CD4-positive, alpha-beta memory T cell (primary cell): ENCODE measurements at regions not wholly inside any gene's neighbourhood (a gene's known extent, or its start where the extent isn't known, plus 50 kb on each side); places are given as distances from the start of the nearest gene placed in this dataset.
A peak's percentile ranks its signal among the peaks of the same experiment; 100 is the strongest.

Source experiments
- CTCF ChIA-PET: fragments of 350-600 bp; sonication (Branson Sonifier 250); formaldehyde crosslinking; loops from one replicate; lab custom pipeline; 2021; ENCODE audit warnings: inconsistent platforms; ENCODE audit not compliant: partially characterized antibody; lab: Charles Lee
- POLR2A ChIA-PET: fragments of 350-600 bp; sonication (Branson Sonifier 250); formaldehyde crosslinking; loops from one replicate; lab custom pipeline; 2021; ENCODE audit not compliant: partially characterized antibody; lab: Charles Lee
- DNase-seq, 5 donors: peaks; one replicate each; pipeline versions ENCODE4 v3.0.0 to v3.0.0-alpha.2; 2020 to 2022; ENCODE audit warnings: mixed read lengths in 1 of 5
- H3K27ac ChIP-seq: one replicate; pipeline ENCODE4 v1.7.0; 2013; ENCODE audit warnings: low read depth, low read length
- H3K27me3 ChIP-seq: 2 replicates; pipeline ENCODE4 v1.7.0; 2013; ENCODE audit warnings: mild to moderate bottlenecking, low read length, moderate library complexity; ENCODE audit not compliant: insufficient read depth
- H3K36me3 ChIP-seq: 2 replicates; pipeline ENCODE4 v1.7.0; 2013; ENCODE audit warnings: mild to moderate bottlenecking, low read length, moderate library complexity; ENCODE audit not compliant: insufficient read depth
- H3K4me1 ChIP-seq: 2 replicates; pipeline ENCODE4 v1.7.0; 2013; ENCODE audit warnings: mild to moderate bottlenecking, low read length, moderate library complexity; ENCODE audit not compliant: insufficient read depth
- H3K4me3 ChIP-seq, 2 donors: one replicate each; pipeline ENCODE4 v1.7.0; 2013; ENCODE audit warnings: low read length in 2 of 2, mild to moderate bottlenecking in 1 of 2
- H3K9me3 ChIP-seq, 2 donors: one replicate each; pipeline ENCODE4 v1.7.0; 2013; ENCODE audit warnings: low read length in 2 of 2, control low read depth in 1 of 2; ENCODE audit not compliant: control insufficient read depth in 1 of 2
- H3K27ac Mint-ChIP-seq, 7 donors: one replicate each; pipeline ENCODE4 v1.8.0; 2020 to 2021; ENCODE audit warnings: mixed read lengths in 7 of 7, mild to moderate bottlenecking in 6 of 7, inconsistent platforms in 3 of 7, moderate library complexity in 3 of 7
- H3K27me3 Mint-ChIP-seq, 2 donors: one replicate each; pipeline ENCODE4 v1.8.0; 2020 to 2021; ENCODE audit warnings: mixed read lengths in 2 of 2
- H3K36me3 Mint-ChIP-seq, 2 donors: one replicate each; pipeline ENCODE4 v1.8.0; 2020 to 2021; ENCODE audit warnings: mixed read lengths in 2 of 2, inconsistent platforms in 1 of 2, mild to moderate bottlenecking in 1 of 2
- H3K4me1 Mint-ChIP-seq, 4 donors: one replicate each; pipeline ENCODE4 v1.8.0; 2020 to 2021; ENCODE audit warnings: mixed read lengths in 4 of 4, mild to moderate bottlenecking in 1 of 4
- H3K4me3 Mint-ChIP-seq, 8 donors: one replicate each; pipeline ENCODE4 v1.8.0; 2020 to 2021; ENCODE audit warnings: mixed read lengths in 8 of 8, mild to moderate bottlenecking in 7 of 8, moderate library complexity in 6 of 8, inconsistent platforms in 3 of 8
- H3K9me3 Mint-ChIP-seq, 8 donors: one replicate each; pipeline ENCODE4 v1.8.0; 2020 to 2021; ENCODE audit warnings: mixed read lengths in 8 of 8, mild to moderate bottlenecking in 5 of 8, inconsistent platforms in 3 of 8, moderate library complexity in 1 of 8
- intact Hi-C: fragments of 100-400 bp; cut with micrococcal nuclease; formaldehyde crosslinking; loops from one replicate; pipeline ENCODE4 v1.15.1; 2023

GRCh38 chr11:26063915-26064314, 268.0 kb upstream of the ANO3 start:
- H3K9me3 Mint-ChIP-seq: peaks cover 0 to 17% (median 6%) of the 10 kb centered on the region in 8 donors
- DNase-seq: no peak

GRCh38 chr11:26065944-26066343, 266.0 kb upstream of the ANO3 start:
- DNase-seq: no peak
- Histone ChIP-seq H3K27me3 (no peaks in the 10 kb centered on the region), H3K4me3 (no peak overlapping the region), H3K9me3 (no peaks in the 10 kb centered on the region), H3K4me1 (no peaks in the 10 kb centered on the region), H3K36me3 (no peaks in the 10 kb centered on the region), H3K27ac (no peak overlapping the region)
- Mint-ChIP-seq H3K27me3 (no peaks in the 10 kb centered on the region), H3K27ac (no peak overlapping the region), H3K36me3 (no peaks in the 10 kb centered on the region), H3K9me3 (peaks cover 0 to 23% (median 9%) of the 10 kb centered on the region in 8 donors), H3K4me1 (no peaks in the 10 kb centered on the region), H3K4me3 (no peak overlapping the region)
- ChIA-PET CTCF (no interaction called here), POLR2A (no interaction called here)
- intact Hi-C loops: no loop called here

More at GRCh38 chr11:26063915-26064314, 268.0 kb upstream of the ANO3 start:
- H3K27ac Mint-ChIP-seq: peak overlapping the region in 1 of 7 donors; percentile 24
- no peaks in the 10 kb centered on the region for H3K4me1 Mint-ChIP-seq
- H3K27me3 Mint-ChIP-seq: no peaks in the 10 kb centered on the region
- no peaks in the 10 kb centered on the region for H3K4me1 ChIP-seq
- H3K4me3 ChIP-seq: no peak overlapping the region
- no peaks in the 10 kb centered on the region for H3K36me3 ChIP-seq
- POLR2A ChIA-PET: no interaction called here
- intact Hi-C loops: no loop called here
- CTCF ChIA-PET: no interaction called here
- H3K9me3 ChIP-seq: no peaks in the 10 kb centered on the region
- no peak overlapping the region for H3K27ac ChIP-seq
- no peaks in the 10 kb centered on the region for H3K27me3 ChIP-seq
- no peak overlapping the region for H3K4me3 Mint-ChIP-seq
- H3K36me3 Mint-ChIP-seq: no peaks in the 10 kb centered on the region

- Mint-ChIP-seq H3K9me3 (peaks cover 0 to 24% (median 8%) of the 10 kb centered on the region in 8 donors), H3K27me3 (no peaks in the 10 kb centered on the region), H3K27ac (no peak overlapping the region), H3K4me1 (no peaks in the 10 kb centered on the region), H3K36me3 (no peaks in the 10 kb centered on the region), H3K4me3 (no peak overlapping the region)
- CTCF ChIA-PET: no interaction called here
- Histone ChIP-seq H3K4me1 (no peaks in the 10 kb centered on the region), H3K27me3 (no peaks in the 10 kb centered on the region), H3K4me3 (no peak overlapping the region), H3K36me3 (no peaks in the 10 kb centered on the region), H3K27ac (no peak overlapping the region), H3K9me3 (no peaks in the 10 kb centered on the region)
- intact Hi-C loops: no loop called here
- DNase-seq: no peak
- POLR2A ChIA-PET: no interaction called here
Observed at GRCh38 chr11:26070714-26071380, 261.1 kb upstream of the ANO3 start.

- ChIA-PET POLR2A (no interaction called here), CTCF (no interaction called here)
- Histone ChIP-seq H3K27ac (no peak overlapping the region), H3K4me1 (no peaks in the 10 kb centered on the region), H3K4me3 (no peak overlapping the region), H3K9me3 (peaks cover 0 to 5% of the 10 kb centered on the region in 2 donors), H3K27me3 (no peaks in the 10 kb centered on the region), H3K36me3 (no peaks in the 10 kb centered on the region)
- Mint-ChIP-seq H3K27ac (no peak overlapping the region), H3K27me3 (no peaks in the 10 kb centered on the region), H3K4me3 (no peak overlapping the region), H3K9me3 (peaks cover 0 to 22% (median 8%) of the 10 kb centered on the region in 8 donors), H3K36me3 (no peaks in the 10 kb centered on the region), H3K4me1 (no peaks in the 10 kb centered on the region)
- intact Hi-C loops: no loop called here
- no peak for DNase-seq
Observed at GRCh38 chr11:26072614-26073153, 259.2 kb upstream of the ANO3 start.

- Histone ChIP-seq H3K27me3 (no peaks in the 10 kb centered on the region), H3K4me1 (no peaks in the 10 kb centered on the region), H3K27ac (no peak overlapping the region), H3K36me3 (no peaks in the 10 kb centered on the region), H3K4me3 (no peak overlapping the region), H3K9me3 (peaks cover 0 to 5% of the 10 kb centered on the region in 2 donors)
- Mint-ChIP-seq H3K27me3 (no peaks in the 10 kb centered on the region), H3K36me3 (no peaks in the 10 kb centered on the region), H3K9me3 (peaks cover 0 to 15% (median 4%) of the 10 kb centered on the region in 8 donors), H3K4me1 (no peaks in the 10 kb centered on the region), H3K4me3 (no peak overlapping the region), H3K27ac (no peak overlapping the region)
- intact Hi-C loops: no loop called here
- no peak for DNase-seq
- POLR2A ChIA-PET: no interaction called here
- CTCF ChIA-PET: no interaction called here
Observed at GRCh38 chr11:26073646-26074045, 258.3 kb upstream of the ANO3 start.

GRCh38 chr11:26076233-26076990, 255.5 kb upstream of the ANO3 start:
- intact Hi-C loops: no loop called here
- H3K4me3 Mint-ChIP-seq: no peak overlapping the region
- POLR2A ChIA-PET: no interaction called here
- Histone ChIP-seq H3K27ac (no peak overlapping the region), H3K36me3 (no peaks in the 10 kb centered on the region), H3K9me3 (peaks cover 0 to 5% of the 10 kb centered on the region in 2 donors), H3K4me1 (no peaks in the 10 kb centered on the region), H3K4me3 (no peak overlapping the region), H3K27me3 (no peaks in the 10 kb centered on the region)
- H3K9me3 Mint-ChIP-seq: peaks cover 0 to 10% (median 3%) of the 10 kb centered on the region in 8 donors
- H3K27me3 Mint-ChIP-seq: no peaks in the 10 kb centered on the region
- H3K4me1 Mint-ChIP-seq: no peaks in the 10 kb centered on the region
- no peaks in the 10 kb centered on the region for H3K36me3 Mint-ChIP-seq
- no peak overlapping the region for H3K27ac Mint-ChIP-seq
- CTCF ChIA-PET: no interaction called here
- DNase-seq: no peak

- H3K27ac ChIP-seq: no peak overlapping the region
- intact Hi-C loops: no loop called here
- Mint-ChIP-seq H3K4me1 (no peaks in the 10 kb centered on the region), H3K36me3 (no peaks in the 10 kb centered on the region), H3K27ac (no peak overlapping the region), H3K4me3 (no peak overlapping the region), H3K9me3 (peaks cover under 1 to 8% (median 3%) of the 10 kb centered on the region in 8 donors), H3K27me3 (no peaks in the 10 kb centered on the region)
- peaks cover 0 to 5% of the 10 kb centered on the region in 2 donors for H3K9me3 ChIP-seq
- H3K27me3 ChIP-seq: no peaks in the 10 kb centered on the region
- H3K4me3 ChIP-seq: no peak overlapping the region
- no peaks in the 10 kb centered on the region for H3K4me1 ChIP-seq
- no peak for DNase-seq
- ChIA-PET CTCF (no interaction called here), POLR2A (no interaction called here)
- no peaks in the 10 kb centered on the region for H3K36me3 ChIP-seq
Observed at GRCh38 chr11:26078231-26078821, 253.6 kb upstream of the ANO3 start.
